OCI-LY3 (cell line): ENCODE measurements at regions not wholly inside any gene's neighbourhood (a gene's known extent, or its start where the extent isn't known, plus 50 kb on each side); places are given as distances from the start of the nearest gene placed in this dataset.

Experiments
- H2AFZ ChIP-seq: fragments of 200-600, 300-600 bp; shearing (Covaris generic); 2 replicates; pipeline ENCODE4 v1.6.0; 2014; ENCODE audit warnings: antibody characterized with exemption, low read depth, low read length
- H3K27ac ChIP-seq: fragments of 200-600, 300-600 bp; sonication (generic); 2 replicates; pipeline ENCODE4 v1.5.1; 2014; ENCODE audit warnings: mild to moderate bottlenecking, low read length, moderate library complexity, mixed read lengths
- H3K27me3 ChIP-seq: fragments of 200-600, 300-600 bp; sonication (generic); 2 replicates; pipeline ENCODE4 v1.6.1; 2014; ENCODE audit warnings: low read depth, low read length, mixed read lengths
- H3K36me3 ChIP-seq: fragments of 200-600, 300-600 bp; sonication (generic); replicated peaks from 2 replicates; pipeline ENCODE3; 2014; ENCODE audit warnings: low read depth, low read length, mixed read lengths
- H3K4me1 ChIP-seq: fragments of 300-600, 200-600 bp; sonication (generic); 2 replicates; pipeline ENCODE4 v1.6.1; 2014; ENCODE audit warnings: low read length, mixed read lengths
- H3K4me2 ChIP-seq: fragments of 200-600, 300-600 bp; sonication (generic); 2 replicates; pipeline ENCODE4 v1.6.1; 2014; ENCODE audit warnings: low read length, mixed read lengths
- H3K4me3 ChIP-seq: fragments of 300-600, 200-600 bp; sonication (generic); 2 replicates; pipeline ENCODE4 v1.5.1; 2014; ENCODE audit warnings: antibody characterized with exemption, mild to moderate bottlenecking, low read length, moderate library complexity
- H3K79me2 ChIP-seq: fragments of 300-600, 200-600 bp; shearing (Covaris generic); 2 replicates; pipeline ENCODE4 v1.6.1; 2014; ENCODE audit warnings: mild to moderate bottlenecking, low read length, mixed read lengths
- H3K9ac ChIP-seq: fragments of 300-600, 200-600 bp; shearing (Covaris generic); 2 replicates; pipeline ENCODE4 v1.6.0; 2014; ENCODE audit warnings: mild to moderate bottlenecking, low read length, moderate library complexity
- H3K9me3 ChIP-seq: fragments of 200-600, 300-600 bp; shearing (Covaris generic); 2 replicates; pipeline ENCODE4 v1.6.1; 2014; ENCODE audit warnings: low read length, mixed read lengths; ENCODE audit not compliant: insufficient read depth
- H4K20me1 ChIP-seq: fragments of 200-600, 300-600 bp; sonication (generic); 2 replicates; pipeline ENCODE4 v1.6.1; 2016; ENCODE audit warnings: low read length, mixed read lengths; ENCODE audit not compliant: insufficient read depth
- CTCF ChIP-seq: fragments of 200-600, 300-600 bp; sonication (generic); IDR thresholded peaks from 2 replicates; pipeline ENCODE4 v1.5.1; 2014; ENCODE audit warnings: antibody characterized with exemption, low read length, low read depth
- EZH2phosphoT487 ChIP-seq: fragments of 200-600 bp; shearing (Covaris generic); IDR thresholded peaks from 2 replicates; pipeline ENCODE4 v1.6.1; 2018; ENCODE audit warnings: antibody characterized with exemption, mixed run types, low read depth

- peaks cover 35% of the 10 kb centered on the region for H3K27me3 ChIP-seq
- H3K4me2 ChIP-seq: no peak overlapping the region
- no peak overlapping the region for H3K4me3 ChIP-seq
- no peaks in the 10 kb centered on the region for H3K4me1 ChIP-seq
- H3K36me3 ChIP-seq: no peaks in the 10 kb centered on the region
- no peaks in the 10 kb centered on the region for H3K79me2 ChIP-seq
- H2AFZ ChIP-seq: no peak overlapping the region
- no peak for TF ChIP-seq CTCF
- TF ChIP-seq EZH2phosphoT487: no peak
- H4K20me1 ChIP-seq: no peaks in the 10 kb centered on the region
- H3K9me3 ChIP-seq: no peaks in the 10 kb centered on the region
- H3K9ac ChIP-seq: no peak overlapping the region
- no peak overlapping the region for H3K27ac ChIP-seq
Observed at GRCh38 chr3:14285548-14285925, 106.9 kb downstream of the LSM3 start.

GRCh38 chr3:14286887-14287500, 108.4 kb downstream of the LSM3 start:
- H3K36me3 ChIP-seq: no peaks in the 10 kb centered on the region
- H3K4me1 ChIP-seq: no peaks in the 10 kb centered on the region
- H3K27ac ChIP-seq: no peak overlapping the region
- no peak overlapping the region for H2AFZ ChIP-seq
- no peaks in the 10 kb centered on the region for H3K79me2 ChIP-seq
- no peak overlapping the region for H3K4me3 ChIP-seq
- no peak overlapping the region for H3K4me2 ChIP-seq
- H3K9ac ChIP-seq: no peak overlapping the region
- TF ChIP-seq CTCF (no peak), EZH2phosphoT487 (no peak)
- no peaks in the 10 kb centered on the region for H3K9me3 ChIP-seq
- no peaks in the 10 kb centered on the region for H4K20me1 ChIP-seq
- peaks cover 44% of the 10 kb centered on the region for H3K27me3 ChIP-seq

GRCh38 chr3:14288177-14288788, 109.7 kb downstream of the LSM3 start:
- Histone ChIP-seq H3K27ac (no peak overlapping the region), H4K20me1 (no peaks in the 10 kb centered on the region), H3K4me3 (no peak overlapping the region), H2AFZ (no peak overlapping the region), H3K9ac (no peak overlapping the region), H3K9me3 (no peaks in the 10 kb centered on the region), H3K4me1 (no peaks in the 10 kb centered on the region), H3K36me3 (no peaks in the 10 kb centered on the region), H3K27me3 (peaks cover 43% of the 10 kb centered on the region), H3K79me2 (no peaks in the 10 kb centered on the region), H3K4me2 (no peak overlapping the region)
- TF ChIP-seq EZH2phosphoT487: no peak
- TF ChIP-seq CTCF: no peak

- H3K9me3 ChIP-seq: no peaks in the 10 kb centered on the region
- H3K27ac ChIP-seq: no peak overlapping the region
- H3K9ac ChIP-seq: no peak overlapping the region
- peaks cover 41% of the 10 kb centered on the region for H3K27me3 ChIP-seq
- TF ChIP-seq EZH2phosphoT487 (no peak), CTCF (no peak)
- H4K20me1 ChIP-seq: no peaks in the 10 kb centered on the region
- H3K36me3 ChIP-seq: no peaks in the 10 kb centered on the region
- H3K79me2 ChIP-seq: no peaks in the 10 kb centered on the region
- no peaks in the 10 kb centered on the region for H3K4me1 ChIP-seq
- H3K4me2 ChIP-seq: no peak overlapping the region
- H3K4me3 ChIP-seq: no peak overlapping the region
- H2AFZ ChIP-seq: no peak overlapping the region
Observed at GRCh38 chr3:14288833-14289451, 110.3 kb downstream of the LSM3 start.
